Brain microvascular endothelial cell (primary cell): ENCODE measurements at regions not wholly inside any gene's neighbourhood (a gene's known extent, or its start where the extent isn't known, plus 50 kb on each side); places are given as distances from the start of the nearest gene placed in this dataset.

Source experiments
- DNase-seq: peaks from one replicate; pipeline ENCODE4 v3.0.0-alpha.2; 2020
- H3K27ac ChIP-seq: fragments of 250-450 bp; sonication (Bioruptor Pico); 2 replicates; pipeline ENCODE4 v1.5.1; 2020; ENCODE audit warnings: mild to moderate bottlenecking, moderate library complexity
- H3K27me3 ChIP-seq: fragments of 250-450 bp; sonication (Bioruptor Pico); replicated peaks from 2 replicates; pipeline ENCODE4 v1.5.1; 2020; ENCODE audit warnings: mild to moderate bottlenecking
- H3K36me3 ChIP-seq: fragments of 250-450 bp; sonication (Bioruptor Pico); replicated peaks from 2 replicates; pipeline ENCODE4 v1.5.1; 2020; ENCODE audit warnings: mild to moderate bottlenecking
- H3K4me3 ChIP-seq: 2 replicates; pipeline ENCODE4 v1.5.1; 2011; ENCODE audit warnings: low read depth, mild to moderate bottlenecking, control low read depth, low read length, moderate library complexity
- in situ Hi-C: cut with HindIII; loops from 2 replicates; pipeline ENCODE4 v1.10.0; 2017; ENCODE audit warnings: low sequenced_read_pairs, low pct_ligation_motif_present
- TF ChIP-seq, protein P1 (sequence below): IDR thresholded peaks from 2 replicates; pipeline ENCODE4 v1.5.1; 2011; ENCODE audit warnings: low read depth, mild to moderate bottlenecking, moderate library complexity, low read length, control low read depth, inconsistent platforms; ENCODE audit errors: missing control alignments

- no peak overlapping the region for H3K4me3 ChIP-seq
These were observed 111.4 kb upstream of the DEPDC1 start for GRCh38 chr1:68608289-68608688.

GRCh38 chr1:68615312-68615711, 118.4 kb upstream of the DEPDC1 start:
- no peak for DNase-seq
- TF ChIP-seq, protein P1, sequence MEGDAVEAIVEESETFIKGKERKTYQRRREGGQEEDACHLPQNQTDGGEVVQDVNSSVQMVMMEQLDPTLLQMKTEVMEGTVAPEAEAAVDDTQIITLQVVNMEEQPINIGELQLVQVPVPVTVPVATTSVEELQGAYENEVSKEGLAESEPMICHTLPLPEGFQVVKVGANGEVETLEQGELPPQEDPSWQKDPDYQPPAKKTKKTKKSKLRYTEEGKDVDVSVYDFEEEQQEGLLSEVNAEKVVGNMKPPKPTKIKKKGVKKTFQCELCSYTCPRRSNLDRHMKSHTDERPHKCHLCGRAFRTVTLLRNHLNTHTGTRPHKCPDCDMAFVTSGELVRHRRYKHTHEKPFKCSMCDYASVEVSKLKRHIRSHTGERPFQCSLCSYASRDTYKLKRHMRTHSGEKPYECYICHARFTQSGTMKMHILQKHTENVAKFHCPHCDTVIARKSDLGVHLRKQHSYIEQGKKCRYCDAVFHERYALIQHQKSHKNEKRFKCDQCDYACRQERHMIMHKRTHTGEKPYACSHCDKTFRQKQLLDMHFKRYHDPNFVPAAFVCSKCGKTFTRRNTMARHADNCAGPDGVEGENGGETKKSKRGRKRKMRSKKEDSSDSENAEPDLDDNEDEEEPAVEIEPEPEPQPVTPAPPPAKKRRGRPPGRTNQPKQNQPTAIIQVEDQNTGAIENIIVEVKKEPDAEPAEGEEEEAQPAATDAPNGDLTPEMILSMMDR = no peak
- in situ Hi-C loops = no loop called here

More at GRCh38 chr1:68608289-68608688, 111.4 kb upstream of the DEPDC1 start:
- no peaks in the 10 kb centered on the region for H3K36me3 ChIP-seq
- in situ Hi-C loops = no loop called here
- no peak for DNase-seq
- H3K27me3 ChIP-seq = no peaks in the 10 kb centered on the region
- TF ChIP-seq, protein P1 = no peak
- H3K27ac ChIP-seq = no peak overlapping the region

GRCh38 chr1:68617942-68618341, 121.1 kb upstream of the DEPDC1 start:
- in situ Hi-C loops = no loop called here
- TF ChIP-seq, protein P1 = no peak
- Histone ChIP-seq H3K27me3 (no peaks in the 10 kb centered on the region), H3K27ac (no peak overlapping the region), H3K4me3 (no peak overlapping the region), H3K36me3 (no peaks in the 10 kb centered on the region)
- DNase-seq = no peak

More at GRCh38 chr1:68615312-68615711, 118.4 kb upstream of the DEPDC1 start:
- Histone ChIP-seq H3K27me3 (no peaks in the 10 kb centered on the region), H3K27ac (no peak overlapping the region), H3K36me3 (no peaks in the 10 kb centered on the region), H3K4me3 (no peak overlapping the region)

GRCh38 chr1:68620571-68620970, 123.7 kb upstream of the DEPDC1 start:
- TF ChIP-seq, protein P1 = no peak
- Histone ChIP-seq H3K27me3 (no peaks in the 10 kb centered on the region), H3K36me3 (no peaks in the 10 kb centered on the region), H3K27ac (no peak overlapping the region), H3K4me3 (no peak overlapping the region)
- in situ Hi-C loops = no loop called here
- no peak for DNase-seq

DNA sequence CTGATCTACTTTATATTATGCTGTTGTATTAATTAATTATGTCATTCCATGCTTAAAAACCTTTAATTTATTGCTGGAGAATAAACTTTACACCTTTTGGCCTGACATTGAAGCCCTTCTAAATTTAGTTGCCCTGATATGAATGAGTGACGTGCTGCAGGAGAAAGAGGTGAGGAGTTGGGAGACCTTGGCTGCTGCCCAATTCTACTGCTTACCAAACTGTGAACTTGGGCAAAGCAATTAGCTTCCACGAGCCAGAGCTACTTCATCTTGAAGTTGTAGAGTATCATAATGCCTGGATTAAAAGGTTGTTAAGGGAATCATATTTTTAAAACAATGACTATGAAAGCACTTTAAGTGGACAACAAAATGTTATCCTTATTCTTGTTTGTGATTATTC, 126.8 kb upstream of the DEPDC1 start:
- no peak overlapping the region for H3K4me3 ChIP-seq
- H3K27ac ChIP-seq = no peak overlapping the region
- H3K36me3 ChIP-seq = no peaks in the 10 kb centered on the region
- in situ Hi-C loops = no loop called here
- TF ChIP-seq, protein P1 = no peak
- H3K27me3 ChIP-seq = no peaks in the 10 kb centered on the region
- DNase-seq = no peak

- TF ChIP-seq, protein P1 = no peak
- Histone ChIP-seq H3K27ac (no peak overlapping the region), H3K36me3 (no peaks in the 10 kb centered on the region), H3K4me3 (no peak overlapping the region), H3K27me3 (no peaks in the 10 kb centered on the region)
- in situ Hi-C loops = no loop called here
- DNase-seq = peak; percentile 72
These were observed 127.4 kb upstream of the DEPDC1 start for GRCh38 chr1:68624233-68624632.
